WTC11 (cell line): ENCODE measurements at regions not wholly inside any gene's neighbourhood (a gene's known extent, or its start where the extent isn't known, plus 50 kb on each side); places are given as distances from the start of the nearest gene placed in this dataset.

Source experiments
- ATF6 ChIP-seq: sonication (generic); formaldehyde crosslinking; IDR thresholded peaks from 2 replicates; pipeline ENCODE4 v1.8.1; 2023; ENCODE audit warnings: mild to moderate bottlenecking, missing genetic modification reagents
- CDX4 ChIP-seq: fragments of 250-450 bp; sonication (Bioruptor Pico); IDR thresholded peaks from 2 replicates; pipeline ENCODE4 v1.9.0; 2021; ENCODE audit warnings: moderate library complexity, mild to moderate bottlenecking, inconsistent platforms, borderline replicate concordance
- CTCF ChIP-seq: fragments of 200-600 bp; IDR thresholded peaks from 2 replicates; pipeline ENCODE4 v1.8.0; 2022; ENCODE audit warnings: antibody characterized with exemption
- MAX ChIP-seq: sonication (generic); formaldehyde crosslinking; IDR thresholded peaks from 2 replicates; pipeline ENCODE4 v1.8.0; 2022; ENCODE audit warnings: mild to moderate bottlenecking, missing genetic modification reagents
- SP1 ChIP-seq: sonication (generic); formaldehyde crosslinking; conservative IDR thresholded peaks from 2 replicates; pipeline ENCODE4 v1.8.1; 2022; ENCODE audit warnings: missing genetic modification reagents
- TCF7 ChIP-seq: sonication (generic); formaldehyde crosslinking; IDR thresholded peaks from 2 replicates; pipeline ENCODE4 v1.8.0; 2022; ENCODE audit warnings: mild to moderate bottlenecking, low read depth, missing genetic modification reagents, moderate library complexity
- TEAD4 ChIP-seq: sonication (generic); formaldehyde crosslinking; IDR thresholded peaks from 2 replicates; pipeline ENCODE4 v1.8.0; 2022; ENCODE audit warnings: mild to moderate bottlenecking, missing genetic modification reagents
- ZMAT4 ChIP-seq: fragments of 250-450 bp; sonication (Bioruptor Pico); IDR thresholded peaks from 2 replicates; pipeline ENCODE4 v1.9.0; 2021; ENCODE audit warnings: mild to moderate bottlenecking
- ZNF425 ChIP-seq: fragments of 250-450 bp; sonication (Bioruptor Pico); conservative IDR thresholded peaks from 2 replicates; pipeline ENCODE4 v1.9.0; 2021; ENCODE audit warnings: mild to moderate bottlenecking

GRCh38 chr9:13627071-13627470 is 347.6 kb upstream of the MPDZ start:
- no peak for TF ChIP-seq TEAD4 (CRISPR knock-in tag)
- TF ChIP-seq CTCF, result no peak
- no peak for TF ChIP-seq MAX (CRISPR knock-in tag)
- TF ChIP-seq ZMAT4 (CRISPR knock-in tag), result no peak
- no peak for TF ChIP-seq ATF6
- no peak for TF ChIP-seq ZNF425 (CRISPR knock-in tag)
- no peak for TF ChIP-seq SP1 (CRISPR knock-in tag)
- no peak for TF ChIP-seq CDX4 (CRISPR knock-in tag)
- no peak for TF ChIP-seq TCF7
